ENCODE measurements at regions not wholly inside any gene's neighbourhood (a gene's known extent, or its start where the extent isn't known, plus 50 kb on each side); places are given as distances from the start of the nearest gene placed in this dataset.

- ATAC-seq, result no peak
- no peak for TF ChIP-seq POLR2A (IDR thresholded peaks at IDR 0.05)
- no peak for TF ChIP-seq CTCF (IDR thresholded peaks at IDR 0.05)
- H3K27ac ChIP-seq, result no peak overlapping the region
- WGBS, 2 donors, result 57 to 63% methylated on average over 2 of the region's 2 CpGs
- no peak for DNase-seq
- no peaks in the 10 kb centered on the region for H3K27me3 ChIP-seq
- H3K9me3 ChIP-seq, result no peaks in the 10 kb centered on the region
- no peaks in the 10 kb centered on the region for H3K4me1 ChIP-seq
- H3K36me3 ChIP-seq (replicated peaks in 1 of 2; ENCODE audit: insufficient read depth in 1 of 2, low read depth in 2 of 2), result no peaks in the 10 kb centered on the region
- H3K4me3 ChIP-seq, result no peak overlapping the region
- intact Hi-C loops (cut with DNase I), result no loop called here
These were observed 437.0 kb downstream of the PTPRC start for GRCh38 chr1:199075792-199076191.

GRCh38 chr1:199079994-199080393, 441.2 kb downstream of the PTPRC start:
- Histone ChIP-seq H3K4me1 (no peaks in the 10 kb centered on the region), H3K4me3 (no peak overlapping the region), H3K27me3 (no peaks in the 10 kb centered on the region), H3K27ac (no peak overlapping the region), H3K9me3 (no peaks in the 10 kb centered on the region), H3K36me3 (replicated peaks in 1 of 2; ENCODE audit: insufficient read depth in 1 of 2, low read depth in 2 of 2) (no peaks in the 10 kb centered on the region)
- intact Hi-C loops (cut with DNase I), result no loop called here
- ATAC-seq, result no peak
- 76 to 78% methylated on average over 1 of the region's 1 CpG for WGBS, 2 donors
- TF ChIP-seq CTCF (IDR thresholded peaks at IDR 0.05), result no peak
- no peak for TF ChIP-seq POLR2A (IDR thresholded peaks at IDR 0.05)
- no peak for DNase-seq

- Histone ChIP-seq H3K27me3 (no peaks in the 10 kb centered on the region), H3K27ac (no peak overlapping the region), H3K36me3 (replicated peaks in 1 of 2; ENCODE audit: insufficient read depth in 1 of 2, low read depth in 2 of 2) (no peaks in the 10 kb centered on the region), H3K4me3 (no peak overlapping the region), H3K4me1 (no peaks in the 10 kb centered on the region), H3K9me3 (no peaks in the 10 kb centered on the region)
- DNase-seq (no peak), ATAC-seq (no peak)
- TF ChIP-seq CTCF (IDR thresholded peaks at IDR 0.05) (no peak), POLR2A (IDR thresholded peaks at IDR 0.05) (no peak)
- intact Hi-C loops (cut with DNase I), result no loop called here
These were observed 442.9 kb downstream of the PTPRC start for GRCh38 chr1:199081739-199082138.

- ATAC-seq, result no peak
- H3K4me3 ChIP-seq, result no peak overlapping the region
- no peaks in the 10 kb centered on the region for H3K27me3 ChIP-seq
- H3K27ac ChIP-seq, result no peak overlapping the region
- DNase-seq, result no peak
- whole genome bisulfite sequencing, 2 donors, result 75 to 83% methylated on average over 5 of the region's 5 CpGs
- TF ChIP-seq CTCF (IDR thresholded peaks at IDR 0.05) (no peak), POLR2A (IDR thresholded peaks at IDR 0.05) (no peak)
- H3K4me1 ChIP-seq, result no peaks in the 10 kb centered on the region
- H3K36me3 ChIP-seq (replicated peaks in 1 of 2; ENCODE audit: insufficient read depth in 1 of 2, low read depth in 2 of 2), result no peaks in the 10 kb centered on the region
- intact Hi-C loops (cut with DNase I), result no loop called here
- no peaks in the 10 kb centered on the region for H3K9me3 ChIP-seq
These were observed 444.0 kb downstream of the PTPRC start for GRCh38 chr1:199082778-199083389.

- no peaks in the 10 kb centered on the region for H3K4me1 ChIP-seq
- ATAC-seq (no peak), DNase-seq (no peak)
- H3K27me3 ChIP-seq, result no peaks in the 10 kb centered on the region
- no peak overlapping the region for H3K27ac ChIP-seq
- H3K4me3 ChIP-seq, result no peak overlapping the region
- no peaks in the 10 kb centered on the region for H3K36me3 ChIP-seq (replicated peaks in 1 of 2; ENCODE audit: insufficient read depth in 1 of 2, low read depth in 2 of 2)
- intact Hi-C loops (cut with DNase I), result no loop called here
- no peak for TF ChIP-seq POLR2A (IDR thresholded peaks at IDR 0.05)
- no peak for TF ChIP-seq CTCF (IDR thresholded peaks at IDR 0.05)
- H3K9me3 ChIP-seq, result no peaks in the 10 kb centered on the region
These were observed 444.8 kb downstream of the PTPRC start for GRCh38 chr1:199083680-199084079.
